B cell (primary cell): ENCODE measurements at regions not wholly inside any gene's neighbourhood (a gene's known extent, or its start where the extent isn't known, plus 50 kb on each side); places are given as distances from the start of the nearest gene placed in this dataset.

Experiments used
- ATAC-seq: fragments of 200-7000 bp; cut with Tn5 transposase; one replicate; pipeline ENCODE4 v1.10.0; 2021; ENCODE audit warnings: low read depth, mild to moderate bottlenecking, moderate number of reproducible peaks, moderate library complexity
- CTCF ChIA-PET: fragments of 350-600 bp; sonication (Branson Sonifier 250); formaldehyde crosslinking; loops from one replicate; lab custom pipeline; 2021; ENCODE audit warnings: antibody characterized with exemption, inconsistent platforms; lab: Charles Lee
- POLR2A ChIA-PET: fragments of 350-600 bp; sonication (Branson Sonifier 250); formaldehyde crosslinking; loops from one replicate; lab custom pipeline; 2021; ENCODE audit warnings: antibody characterized with exemption; lab: Charles Lee
- DNase-seq: peaks from one replicate; pipeline ENCODE4 v3.0.0; 2013
- H2AFZ ChIP-seq: 2 replicates; pipeline ENCODE4 v1.6.1; 2012; ENCODE audit warnings: mild to moderate bottlenecking, low read depth, low read length; ENCODE audit not compliant: insufficient read depth, poor library complexity, severe bottlenecking
- H3K27ac ChIP-seq, 2 donors: 1 replicate in 1 of 2; 2 replicates in 1 of 2; pipeline ENCODE4 v1.5.1; 2012 to 2013; ENCODE audit warnings: low read length in 2 of 2, mild to moderate bottlenecking in 2 of 2, moderate library complexity in 1 of 2
- H3K27me3 ChIP-seq, 4 experiments: fragments of 200-600 bp in 1 of 4; sonication (generic) in 1 of 4; replicated peaks in 1 of 4; 1 replicate in 2 of 4; 2 replicates in 2 of 4; pipeline versions ENCODE4 v1.6.1 to v1.7.0; 2013 to 2016; ENCODE audit warnings: low read length in 3 of 4, mild to moderate bottlenecking in 2 of 4, mixed read lengths in 1 of 4, moderate library complexity in 1 of 4; ENCODE audit not compliant: insufficient read depth in 4 of 4, control insufficient read depth in 3 of 4; ENCODE audit errors: control extremely low read depth in 1 of 4
- H3K36me3 ChIP-seq, 2 experiments: replicated peaks in 1 of 2; 1 replicate in 1 of 2; 2 replicates in 1 of 2; pipeline versions ENCODE4 v1.6.1 to v1.7.1; 2013; ENCODE audit warnings: low read length in 1 of 2; ENCODE audit not compliant: insufficient read depth in 2 of 2, control insufficient read depth in 1 of 2; ENCODE audit errors: control extremely low read depth in 1 of 2, extremely low read depth in 1 of 2
- H3K4me1 ChIP-seq, 2 donors: fragments of 200-600 bp in 1 of 2; sonication (generic) in 1 of 2; 1 replicate in 1 of 2; 2 replicates in 1 of 2; pipeline versions ENCODE4 v1.5.1 to v1.6.1; 2013 to 2017; ENCODE audit warnings: low read length in 2 of 2; ENCODE audit not compliant: control insufficient read depth in 2 of 2, insufficient read depth in 2 of 2
- H3K4me2 ChIP-seq: replicated peaks from 2 replicates; pipeline ENCODE3; 2012; ENCODE audit warnings: mild to moderate bottlenecking, low read depth, low read length; ENCODE audit not compliant: poor library complexity, severe bottlenecking
- H3K4me3 ChIP-seq, 5 experiments: fragments of 200-600 bp in 1 of 5; sonication (generic) in 1 of 5; 1 replicate in 3 of 5; 2 replicates in 2 of 5; pipeline versions ENCODE4 v1.5.1 to v1.7.0; 2011 to 2016; ENCODE audit warnings: low read length in 4 of 5, mild to moderate bottlenecking in 4 of 5, low read depth in 2 of 5, control low read depth in 1 of 5, moderate library complexity in 1 of 5; ENCODE audit not compliant: insufficient read depth in 1 of 5; ENCODE audit errors: control extremely low read depth in 1 of 5, extremely low read depth in 1 of 5
- H3K79me2 ChIP-seq: fragments of 200-600 bp; sonication (generic); one replicate; pipeline ENCODE4 v1.6.0; 2016; ENCODE audit warnings: low read length; ENCODE audit not compliant: control insufficient read depth, insufficient read depth
- H3K9ac ChIP-seq: fragments of 200-600 bp; sonication (generic); 2 replicates; pipeline ENCODE4 v1.6.1; 2017; ENCODE audit warnings: mild to moderate bottlenecking, low read length, moderate library complexity
- H3K9me3 ChIP-seq, 3 donors: one replicate each; pipeline versions ENCODE4 v1.6.1 to v1.7.1; 2013; ENCODE audit warnings: low read length in 2 of 3; ENCODE audit not compliant: control insufficient read depth in 2 of 3, insufficient read depth in 1 of 3; ENCODE audit errors: control extremely low read depth in 1 of 3
- H4K20me1 ChIP-seq: 2 replicates; pipeline ENCODE4 v1.6.0; 2012; ENCODE audit warnings: mild to moderate bottlenecking, low read length; ENCODE audit not compliant: insufficient read depth, control insufficient read depth, poor library complexity, severe bottlenecking
- H3K27ac Mint-ChIP-seq: one replicate; pipeline ENCODE4 v1.8.0; 2021; ENCODE audit warnings: mixed read lengths
- H3K27me3 Mint-ChIP-seq: one replicate; pipeline ENCODE4 v1.8.0; 2021; ENCODE audit warnings: mixed read lengths
- H3K4me1 Mint-ChIP-seq: one replicate; pipeline ENCODE4 v1.8.0; 2021; ENCODE audit warnings: mixed read lengths
- H3K4me3 Mint-ChIP-seq: one replicate; pipeline ENCODE4 v1.8.0; 2021; ENCODE audit warnings: mixed read lengths
- H3K9me3 Mint-ChIP-seq: one replicate; pipeline ENCODE4 v1.8.0; 2022; ENCODE audit warnings: mixed read lengths; ENCODE audit not compliant: insufficient read depth
- CTCF ChIP-seq: fragments of 200-600 bp; IDR thresholded peaks from one replicate; pipeline ENCODE4 v1.8.0; 2022; ENCODE audit warnings: antibody characterized with exemption, mild to moderate bottlenecking
- EZH2 ChIP-seq: IDR thresholded peaks from 2 replicates; pipeline ENCODE4 v1.6.1; 2012; ENCODE audit warnings: borderline replicate concordance, low read depth, mild to moderate bottlenecking, moderate library complexity, low read length; ENCODE audit not compliant: insufficient read depth, poor library complexity, severe bottlenecking
- WGBS: methylation state at CpG from one replicate; pipeline ENCODE4 v1.1.5; 2013; ENCODE audit warnings: missing lambda C conversion rate; ENCODE audit not compliant: insufficient coverage; 5-methylcytosine and 5-hydroxymethylcytosine counted together
- intact Hi-C: fragments of 100-400 bp; cut with micrococcal nuclease; formaldehyde crosslinking; loops from one replicate; pipeline ENCODE4 v1.10.0; 2022

- Mint-ChIP-seq H3K27ac (no peak overlapping the region), H3K27me3 (no peaks in the 10 kb centered on the region), H3K4me1 (no peaks in the 10 kb centered on the region), H3K9me3 (no peaks in the 10 kb centered on the region), H3K4me3 (no peak overlapping the region)
- no peaks in the 10 kb centered on the region for H3K9me3 ChIP-seq
- no CpG with 5 or more reads among the region's 5 CpGs for WGBS
- ChIA-PET CTCF (no interaction called here), POLR2A (no interaction called here)
- TF ChIP-seq EZH2 (no peak), CTCF (no peak)
- H3K27me3 ChIP-seq: no peaks in the 10 kb centered on the region
- intact Hi-C loops: no loop called here
- ATAC-seq (no peak), DNase-seq (no peak)
- no peak overlapping the region for H3K4me3 ChIP-seq
- H3K4me2 ChIP-seq: no peak overlapping the region
- no peak overlapping the region for H3K9ac ChIP-seq
- H4K20me1 ChIP-seq: no peaks in the 10 kb centered on the region
- H3K4me1 ChIP-seq: no peaks in the 10 kb centered on the region
- H3K27ac ChIP-seq: no peak overlapping the region
- H3K36me3 ChIP-seq: no peaks in the 10 kb centered on the region
- H3K79me2 ChIP-seq: no peaks in the 10 kb centered on the region
- no peak overlapping the region for H2AFZ ChIP-seq
Measured at GRCh38 chr6:78199044-78199443, 546.2 kb downstream of the MEI4 start.

- no peak for TF ChIP-seq CTCF
- no peak for TF ChIP-seq EZH2
- no peak overlapping the region for H3K9ac ChIP-seq
- CTCF ChIA-PET: no interaction called here
- no peaks in the 10 kb centered on the region for H3K9me3 ChIP-seq
- H3K36me3 ChIP-seq: no peaks in the 10 kb centered on the region
- no CpG with 5 or more reads among the region's 3 CpGs for WGBS
- Mint-ChIP-seq H3K27me3 (no peaks in the 10 kb centered on the region), H3K4me3 (no peak overlapping the region), H3K4me1 (no peaks in the 10 kb centered on the region), H3K9me3 (no peaks in the 10 kb centered on the region), H3K27ac (no peak overlapping the region)
- POLR2A ChIA-PET: no interaction called here
- H3K79me2 ChIP-seq: no peaks in the 10 kb centered on the region
- no peak overlapping the region for H3K4me3 ChIP-seq
- H3K27ac ChIP-seq: no peak overlapping the region
- DNase-seq (no peak), ATAC-seq (no peak)
- no peak overlapping the region for H3K4me2 ChIP-seq
- no peak overlapping the region for H2AFZ ChIP-seq
- no peaks in the 10 kb centered on the region for H3K4me1 ChIP-seq
- H3K27me3 ChIP-seq: no peaks in the 10 kb centered on the region
- H4K20me1 ChIP-seq: no peaks in the 10 kb centered on the region
- intact Hi-C loops: no loop called here
Measured at GRCh38 chr6:78222226-78222625, 569.4 kb downstream of the MEI4 start.
